SK-N-MC (cell line): ENCODE measurements at regions not wholly inside any gene's neighbourhood (a gene's known extent, or its start where the extent isn't known, plus 50 kb on each side); places are given as distances from the start of the nearest gene placed in this dataset.

Experiments used
- DNase-seq: peaks from one replicate; pipeline ENCODE4 v3.0.0-alpha.2; 2011; ENCODE audit warnings: low read depth, low spot score
- H3K27ac ChIP-seq: fragments of 200-600 bp; sonication (generic); 2 replicates; pipeline ENCODE4 v1.5.1; 2016; ENCODE audit warnings: mixed run types
- H3K36me3 ChIP-seq: fragments of 200-600 bp; sonication (generic); 2 replicates; pipeline ENCODE4 v1.6.1; 2017; ENCODE audit warnings: antibody characterized with exemption, low read length, mixed read lengths; ENCODE audit not compliant: insufficient read depth
- H3K4me3 ChIP-seq: fragments of 200-600 bp; sonication (generic); 2 replicates; pipeline ENCODE4 v1.5.1; 2016
- H3K9ac ChIP-seq: fragments of 200-600 bp; sonication (generic); 2 replicates; pipeline ENCODE4 v1.8.0; 2017; ENCODE audit warnings: mixed run types, mixed read lengths; ENCODE audit not compliant: insufficient read length
- H3K9me3 ChIP-seq: fragments of 200-600 bp; sonication (generic); 2 replicates; pipeline ENCODE4 v1.6.1; 2017; ENCODE audit warnings: low read depth, mild to moderate bottlenecking, antibody characterized with exemption, low read length, moderate library complexity, mixed read lengths
- EZH2 ChIP-seq: fragments of 200-600 bp; sonication (generic); IDR thresholded peaks from one replicate; pipeline ENCODE4 v1.6.1; 2017; ENCODE audit warnings: antibody characterized with exemption
- FOXP2 ChIP-seq: optimal IDR thresholded peaks from 2 replicates; pipeline ENCODE3; 2011; ENCODE audit warnings: mild to moderate bottlenecking, moderate library complexity; ENCODE audit not compliant: insufficient read depth; ENCODE audit errors: extremely low read length, control extremely low read depth
- POLR2AphosphoS5 ChIP-seq: IDR thresholded peaks from 2 replicates; pipeline ENCODE4 v1.6.1; 2012; ENCODE audit warnings: mild to moderate bottlenecking, low read depth, low read length, borderline replicate concordance

GRCh38 chr1:222284466-222284865, 263.4 kb downstream of the HHIPL2 start:
- H3K27ac ChIP-seq: no peak overlapping the region
- no peaks in the 10 kb centered on the region for H3K9me3 ChIP-seq
- no peak for DNase-seq
- no peak overlapping the region for H3K4me3 ChIP-seq
- no peaks in the 10 kb centered on the region for H3K36me3 ChIP-seq
- H3K9ac ChIP-seq: no peak overlapping the region
- no peak for TF ChIP-seq EZH2
- no peak for TF ChIP-seq FOXP2
- TF ChIP-seq POLR2AphosphoS5: no peak

GRCh38 chr1:222283147-222283768, 264.6 kb downstream of the HHIPL2 start:
- no peak for DNase-seq
- Histone ChIP-seq H3K27ac (no peak overlapping the region), H3K9ac (no peak overlapping the region), H3K36me3 (no peaks in the 10 kb centered on the region), H3K9me3 (no peaks in the 10 kb centered on the region), H3K4me3 (no peak overlapping the region)
- TF ChIP-seq FOXP2 (no peak), POLR2AphosphoS5 (no peak), EZH2 (no peak)

DNA sequence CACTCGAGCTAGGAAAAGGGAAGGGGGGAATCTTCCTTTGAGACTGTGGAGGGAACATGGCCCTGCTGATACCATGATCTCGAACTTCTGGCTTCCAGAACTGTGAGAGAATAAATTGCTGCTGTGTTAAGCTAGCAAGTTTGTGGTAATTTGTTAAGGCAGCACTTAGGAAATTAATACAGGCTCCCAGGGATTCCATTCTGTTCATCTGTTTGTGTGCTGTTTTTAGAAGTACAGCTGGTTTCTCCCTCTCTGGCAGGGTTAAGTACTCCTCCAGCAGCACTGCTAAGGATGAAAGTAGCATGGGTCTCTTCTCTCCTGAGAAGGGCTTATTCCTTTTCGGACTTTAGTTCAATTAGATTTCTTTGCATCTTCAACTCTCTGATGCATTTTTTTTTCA, 268.3 kb downstream of the HHIPL2 start:
- TF ChIP-seq POLR2AphosphoS5: no peak
- no peak for TF ChIP-seq EZH2
- no peak for TF ChIP-seq FOXP2
- Histone ChIP-seq H3K27ac (no peak overlapping the region), H3K9ac (no peak overlapping the region), H3K36me3 (no peaks in the 10 kb centered on the region), H3K9me3 (no peaks in the 10 kb centered on the region), H3K4me3 (no peak overlapping the region)
- DNase-seq: no peak

DNA sequence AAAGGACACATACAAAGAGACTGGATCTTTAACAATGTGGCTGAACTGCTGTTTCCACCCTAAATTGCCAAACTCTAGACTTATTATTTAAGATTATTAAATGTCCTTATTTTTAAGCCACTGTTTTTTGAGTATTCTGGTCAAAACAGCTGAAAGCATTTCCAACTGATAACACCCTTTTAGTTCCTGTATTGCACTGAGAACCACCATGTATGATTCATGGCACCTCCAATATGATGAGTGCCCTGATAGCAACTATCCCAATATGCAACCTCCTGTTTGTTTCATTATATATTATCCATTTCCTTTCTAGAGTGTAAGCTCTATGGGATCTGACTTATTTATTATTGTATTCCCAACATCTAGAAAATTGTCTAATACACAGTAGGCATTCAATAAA, 269.4 kb downstream of the HHIPL2 start:
- Histone ChIP-seq H3K27ac (no peak overlapping the region), H3K4me3 (no peak overlapping the region), H3K9ac (no peak overlapping the region), H3K36me3 (no peaks in the 10 kb centered on the region), H3K9me3 (no peaks in the 10 kb centered on the region)
- no peak for TF ChIP-seq EZH2
- TF ChIP-seq POLR2AphosphoS5: no peak
- no peak for TF ChIP-seq FOXP2
- DNase-seq: no peak

DNA sequence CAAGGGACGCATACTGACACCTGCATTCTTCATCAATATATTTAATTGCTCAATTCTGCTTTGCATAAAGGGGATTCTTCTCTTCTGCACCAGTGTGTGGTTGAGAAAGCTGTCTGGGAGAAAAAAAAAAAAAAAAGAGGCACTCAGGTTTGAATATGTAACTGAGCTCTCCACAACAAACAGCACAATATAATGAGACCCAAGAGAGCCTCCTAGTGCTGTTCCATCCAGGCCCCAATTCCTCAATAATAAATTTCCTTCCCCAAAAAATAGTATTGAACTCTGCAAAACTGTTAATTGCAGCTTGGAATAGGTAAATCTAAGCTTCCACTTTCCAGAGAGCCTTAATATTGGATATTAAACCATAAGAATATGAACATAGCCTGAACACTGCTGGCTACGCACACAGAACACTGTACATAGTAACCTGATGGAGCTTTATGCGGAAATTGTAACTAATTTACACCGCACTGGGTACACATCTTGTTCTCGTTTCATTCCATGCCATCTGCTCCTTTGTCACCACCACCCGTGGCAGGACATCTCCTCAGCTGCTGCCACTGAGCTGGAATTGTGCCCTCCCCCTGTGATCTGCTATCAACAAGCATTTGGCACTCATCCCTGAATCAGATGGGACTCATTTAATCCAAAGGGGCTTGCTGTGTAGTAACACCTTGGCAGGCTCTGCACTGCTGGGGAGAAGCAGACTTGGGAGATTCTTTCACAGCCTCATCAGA, 272.0 kb downstream of the HHIPL2 start:
- no peak for DNase-seq
- H3K9me3 ChIP-seq: no peaks in the 10 kb centered on the region

GRCh38 chr1:222275001-222275728, 272.7 kb downstream of the HHIPL2 start:
- TF ChIP-seq FOXP2 (no peak), EZH2 (no peak), POLR2AphosphoS5 (no peak)
- no peak overlapping the region for H3K4me3 ChIP-seq
- H3K36me3 ChIP-seq: no peaks in the 10 kb centered on the region
- H3K9me3 ChIP-seq: no peaks in the 10 kb centered on the region
- no peak overlapping the region for H3K9ac ChIP-seq
- no peak overlapping the region for H3K27ac ChIP-seq
- DNase-seq: no peak

More for the DNA sequence above, 272.0 kb downstream of the HHIPL2 start:
- Histone ChIP-seq H3K9ac (no peak overlapping the region), H3K27ac (no peak overlapping the region), H3K36me3 (no peaks in the 10 kb centered on the region), H3K4me3 (no peak overlapping the region)
- no peak for TF ChIP-seq POLR2AphosphoS5
- TF ChIP-seq EZH2: no peak
- TF ChIP-seq FOXP2: no peak

- no peak for TF ChIP-seq FOXP2
- no peak for TF ChIP-seq POLR2AphosphoS5
- no peak for TF ChIP-seq EZH2
- H3K9ac ChIP-seq: no peak overlapping the region
- no peaks in the 10 kb centered on the region for H3K9me3 ChIP-seq
- H3K4me3 ChIP-seq: no peak overlapping the region
- H3K36me3 ChIP-seq: no peaks in the 10 kb centered on the region
- H3K27ac ChIP-seq: no peak overlapping the region
- DNase-seq: no peak
These were observed 281.4 kb downstream of the HHIPL2 start for GRCh38 chr1:222266223-222267196.
